Transverse colon (tissue), 3 donors: ENCODE measurements at regions not wholly inside any gene's neighbourhood (a gene's known extent, or its start where the extent isn't known, plus 50 kb on each side); places are given as distances from the start of the nearest gene placed in this dataset.

ENCODE experiments used
- CTCF ChIP-seq, 5 experiments: fragments of 200-600 bp in 3 of 5; fragments of 450-650 bp in 2 of 5; sonication (generic) in 3 of 5; IDR thresholded peaks; 1 replicate in 2 of 5; 2 replicates in 3 of 5; pipeline ENCODE4 v1.5.1; 2016 to 2017; ENCODE audit warnings: antibody characterized with exemption in 5 of 5, inconsistent platforms in 3 of 5, mild to moderate bottlenecking in 2 of 5, moderate library complexity in 1 of 5
- POLR2A ChIP-seq: fragments of 450-650 bp; IDR thresholded peaks from one replicate; pipeline ENCODE4 v1.6.1; 2016; ENCODE audit warnings: antibody characterized with exemption, mild to moderate bottlenecking, moderate library complexity

- no peak for TF ChIP-seq CTCF (IDR thresholded peaks at IDR 0.05)
- TF ChIP-seq POLR2A: no peak
These were observed 201.9 kb downstream of the ZNF608 start for GRCh38 chr5:124544366-124545055.
